HEK293 (cell line): ENCODE measurements at regions not wholly inside any gene's neighbourhood (a gene's known extent, or its start where the extent isn't known, plus 50 kb on each side); places are given as distances from the start of the nearest gene placed in this dataset.

ENCODE experiments used
- CTCF ChIA-PET: fragments of 350-600 bp; formaldehyde crosslinking; extraction: SDS; loops from one replicate; lab custom pipeline; 2021; ENCODE audit warnings: antibody characterized with exemption; lab: Yijun Ruan, JAX
- POLR2A ChIA-PET: fragments of 300-600 bp; formaldehyde crosslinking; extraction: SDS; loops from one replicate; lab custom pipeline; 2020; ENCODE audit warnings: antibody characterized with exemption, inconsistent platforms; lab: Yijun Ruan, JAX
- H3K27ac ChIP-seq: fragments of 200-500 bp; sonication (Bioruptor generic); 2 replicates; pipeline ENCODE4 v1.5.1; 2014; ENCODE audit warnings: low read depth, low read length, control low read depth, inconsistent platforms; ENCODE audit errors: extremely low read depth
- H3K36me3 ChIP-seq, 2 experiments: fragments of 200-500 bp in 1 of 2; sonication (Bioruptor generic) in 1 of 2; 1 replicate in 1 of 2; 2 replicates in 1 of 2; pipeline ENCODE4 v1.5.1; 2014 to 2017; ENCODE audit warnings: inconsistent platforms in 2 of 2, low read length in 2 of 2; ENCODE audit not compliant: control insufficient read depth in 2 of 2, insufficient read depth in 1 of 2
- H3K4me1 ChIP-seq: fragments of 200-500 bp; sonication (Bioruptor generic); 2 replicates; pipeline ENCODE4 v1.5.1; 2014; ENCODE audit warnings: mild to moderate bottlenecking, low read length, inconsistent platforms; ENCODE audit not compliant: control insufficient read depth, insufficient read depth
- H3K4me3 ChIP-seq: 2 replicates; pipeline ENCODE4 v1.5.1; 2011; ENCODE audit warnings: low read depth, mild to moderate bottlenecking, control low read depth, low read length, moderate library complexity
- H3K9me3 ChIP-seq: fragments of 200-500 bp; sonication (Bioruptor generic); 2 replicates; pipeline ENCODE4 v1.5.1; 2014; ENCODE audit warnings: low read depth, low read length, inconsistent platforms; ENCODE audit not compliant: control insufficient read depth, insufficient read depth
- GLI4 ChIP-seq: fragments of 450-650 bp; formaldehyde crosslinking; IDR thresholded peaks from 2 replicates; pipeline ENCODE4 v1.5.1; 2016; ENCODE audit warnings: missing biosample characterization, missing genetic modification characterization
- GLIS1 ChIP-seq: fragments of 450-650 bp; formaldehyde crosslinking; IDR thresholded peaks from 2 replicates; pipeline ENCODE4 v1.5.1; 2016; ENCODE audit warnings: missing biosample characterization, missing genetic modification characterization
- KLF10 ChIP-seq: fragments of 450-650 bp; IDR thresholded peaks from 2 replicates; pipeline ENCODE4 v1.5.1; 2018; ENCODE audit warnings: missing biosample characterization, mild to moderate bottlenecking, missing genetic modification characterization
- KLF7 ChIP-seq: fragments of 450-650 bp; formaldehyde crosslinking; IDR thresholded peaks from 2 replicates; pipeline ENCODE4 v1.5.1; 2016; ENCODE audit warnings: missing biosample characterization, missing genetic modification characterization, borderline replicate concordance
- KLF8 ChIP-seq: fragments of 450-650 bp; formaldehyde crosslinking; IDR thresholded peaks from 2 replicates; pipeline ENCODE4 v1.5.1; 2016; ENCODE audit warnings: missing biosample characterization, missing genetic modification characterization
- MEIS1 ChIP-seq: sonication (generic); formaldehyde crosslinking; IDR thresholded peaks from 2 replicates; pipeline ENCODE4 v1.8.1; 2022; ENCODE audit warnings: missing genetic modification reagents, mild to moderate bottlenecking, borderline replicate concordance
- TCF7L2 ChIP-seq: IDR thresholded peaks from 2 replicates; pipeline ENCODE4 v1.6.1; 2011; ENCODE audit warnings: low read depth, mild to moderate bottlenecking, inconsistent platforms, low read length, moderate library complexity, borderline replicate concordance
- ZBTB21 ChIP-seq: fragments of 450-650 bp; formaldehyde crosslinking; IDR thresholded peaks from 2 replicates; pipeline ENCODE4 v1.5.1; 2017; ENCODE audit warnings: missing biosample characterization, missing genetic modification characterization
- ZBTB6 ChIP-seq: fragments of 450-650 bp; formaldehyde crosslinking; IDR thresholded peaks from 2 replicates; pipeline ENCODE4 v1.5.1; 2017; ENCODE audit warnings: missing biosample characterization, missing genetic modification characterization
- ZNF155 ChIP-seq: fragments of 450-650 bp; formaldehyde crosslinking; IDR thresholded peaks from 2 replicates; pipeline ENCODE4 v1.5.1; 2016; ENCODE audit warnings: missing biosample characterization, missing genetic modification characterization
- ZNF302 ChIP-seq: fragments of 450-650 bp; formaldehyde crosslinking; IDR thresholded peaks from 2 replicates; pipeline ENCODE4 v1.5.1; 2016; ENCODE audit warnings: missing biosample characterization, missing genetic modification characterization, low read depth
- ZNF426 ChIP-seq: fragments of 450-650 bp; formaldehyde crosslinking; IDR thresholded peaks from 2 replicates; pipeline ENCODE4 v1.5.1; 2017; ENCODE audit warnings: missing biosample characterization, missing genetic modification characterization, mild to moderate bottlenecking, inconsistent platforms, moderate library complexity
- ZNF48 ChIP-seq: fragments of 450-650 bp; formaldehyde crosslinking; IDR thresholded peaks from 2 replicates; pipeline ENCODE4 v1.5.1; 2016; ENCODE audit warnings: missing biosample characterization, missing genetic modification characterization
- ZNF501 ChIP-seq: fragments of 450-650 bp; formaldehyde crosslinking; IDR thresholded peaks from 2 replicates; pipeline ENCODE4 v1.5.1; 2016; ENCODE audit warnings: missing biosample characterization, missing genetic modification characterization
- ZNF639 ChIP-seq: fragments of 450-650 bp; formaldehyde crosslinking; IDR thresholded peaks from 2 replicates; pipeline ENCODE4 v1.5.1; 2016; ENCODE audit warnings: missing biosample characterization, missing genetic modification characterization
- ZNF837 ChIP-seq: fragments of 450-650 bp; formaldehyde crosslinking; IDR thresholded peaks from 2 replicates; pipeline ENCODE4 v1.5.1; 2016; ENCODE audit warnings: missing biosample characterization, missing genetic modification characterization
- TF ChIP-seq, protein P1 (sequence below): fragments of 450-650 bp; IDR thresholded peaks from 2 replicates; pipeline ENCODE4 v1.5.1; 2018; ENCODE audit warnings: missing biosample characterization, missing genetic modification characterization
- TF ChIP-seq, protein P2 (sequence below): fragments of 450-650 bp; formaldehyde crosslinking; conservative IDR thresholded peaks from 2 replicates; pipeline ENCODE4 v1.5.1; 2016; ENCODE audit warnings: low read depth, missing biosample characterization, missing genetic modification characterization

GRCh38 chr13:111546921-111547675 is 226.7 kb downstream of the TEX29 start (continued):
- TF ChIP-seq TCF7L2 (no peak), ZNF426 (tag by site-specific recombination) (no peak), KLF7 (no peak), ZBTB21 (tag by site-specific recombination) (no peak), GLIS1 (tag by site-specific recombination) (no peak), GLI4 (no peak), KLF10 (no peak), ZBTB6 (tag by site-specific recombination) (no peak)
- TF ChIP-seq, protein P1, sequence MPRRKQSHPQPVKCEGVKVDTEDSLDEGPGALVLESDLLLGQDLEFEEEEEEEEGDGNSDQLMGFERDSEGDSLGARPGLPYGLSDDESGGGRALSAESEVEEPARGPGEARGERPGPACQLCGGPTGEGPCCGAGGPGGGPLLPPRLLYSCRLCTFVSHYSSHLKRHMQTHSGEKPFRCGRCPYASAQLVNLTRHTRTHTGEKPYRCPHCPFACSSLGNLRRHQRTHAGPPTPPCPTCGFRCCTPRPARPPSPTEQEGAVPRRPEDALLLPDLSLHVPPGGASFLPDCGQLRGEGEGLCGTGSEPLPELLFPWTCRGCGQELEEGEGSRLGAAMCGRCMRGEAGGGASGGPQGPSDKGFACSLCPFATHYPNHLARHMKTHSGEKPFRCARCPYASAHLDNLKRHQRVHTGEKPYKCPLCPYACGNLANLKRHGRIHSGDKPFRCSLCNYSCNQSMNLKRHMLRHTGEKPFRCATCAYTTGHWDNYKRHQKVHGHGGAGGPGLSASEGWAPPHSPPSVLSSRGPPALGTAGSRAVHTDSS = no peak

DNA sequence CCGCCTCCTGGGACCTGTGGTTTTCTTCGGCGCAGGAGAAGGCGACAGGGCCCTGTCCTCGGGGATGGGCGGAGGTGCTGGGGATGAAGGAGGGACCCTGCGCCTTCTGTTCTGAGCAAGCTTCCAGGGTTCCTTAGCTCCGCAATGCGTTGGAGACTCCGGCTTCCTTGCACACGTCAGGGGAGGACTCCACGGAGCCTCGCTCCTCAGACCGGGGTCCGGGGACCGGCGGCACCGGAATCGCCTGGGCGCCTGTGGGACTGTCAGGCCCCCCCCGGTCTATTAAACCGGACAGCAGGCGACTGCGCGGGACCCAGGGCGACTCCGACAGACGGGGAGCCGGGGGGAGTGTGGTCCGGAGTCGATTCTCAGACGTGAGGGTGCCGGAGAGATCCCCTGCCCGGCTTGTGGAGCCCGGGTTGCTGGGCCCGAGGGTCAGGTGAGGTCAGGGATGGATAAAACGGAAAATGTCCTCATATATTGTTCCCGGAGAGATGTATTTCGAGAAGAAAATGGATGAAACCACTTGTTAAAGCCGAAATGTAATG is 227.4 kb downstream of the TEX29 start:
- Histone ChIP-seq H3K4me1 (no peaks in the 10 kb centered on the region), H3K4me3 (no peak overlapping the region), H3K9me3 (no peaks in the 10 kb centered on the region), H3K27ac (no peak overlapping the region), H3K36me3 (no peaks in the 10 kb centered on the region)
- TF ChIP-seq ZNF837 (tag by site-specific recombination) = no peak
- TF ChIP-seq ZNF48 (tag by site-specific recombination) = no peak
- TF ChIP-seq ZNF302 (tag by site-specific recombination) = no peak
- TF ChIP-seq ZNF501 (tag by site-specific recombination) = no peak
- TF ChIP-seq KLF8 (tag by site-specific recombination) = no peak
- TF ChIP-seq ZNF155 (tag by site-specific recombination) = no peak
- TF ChIP-seq, protein P2, sequence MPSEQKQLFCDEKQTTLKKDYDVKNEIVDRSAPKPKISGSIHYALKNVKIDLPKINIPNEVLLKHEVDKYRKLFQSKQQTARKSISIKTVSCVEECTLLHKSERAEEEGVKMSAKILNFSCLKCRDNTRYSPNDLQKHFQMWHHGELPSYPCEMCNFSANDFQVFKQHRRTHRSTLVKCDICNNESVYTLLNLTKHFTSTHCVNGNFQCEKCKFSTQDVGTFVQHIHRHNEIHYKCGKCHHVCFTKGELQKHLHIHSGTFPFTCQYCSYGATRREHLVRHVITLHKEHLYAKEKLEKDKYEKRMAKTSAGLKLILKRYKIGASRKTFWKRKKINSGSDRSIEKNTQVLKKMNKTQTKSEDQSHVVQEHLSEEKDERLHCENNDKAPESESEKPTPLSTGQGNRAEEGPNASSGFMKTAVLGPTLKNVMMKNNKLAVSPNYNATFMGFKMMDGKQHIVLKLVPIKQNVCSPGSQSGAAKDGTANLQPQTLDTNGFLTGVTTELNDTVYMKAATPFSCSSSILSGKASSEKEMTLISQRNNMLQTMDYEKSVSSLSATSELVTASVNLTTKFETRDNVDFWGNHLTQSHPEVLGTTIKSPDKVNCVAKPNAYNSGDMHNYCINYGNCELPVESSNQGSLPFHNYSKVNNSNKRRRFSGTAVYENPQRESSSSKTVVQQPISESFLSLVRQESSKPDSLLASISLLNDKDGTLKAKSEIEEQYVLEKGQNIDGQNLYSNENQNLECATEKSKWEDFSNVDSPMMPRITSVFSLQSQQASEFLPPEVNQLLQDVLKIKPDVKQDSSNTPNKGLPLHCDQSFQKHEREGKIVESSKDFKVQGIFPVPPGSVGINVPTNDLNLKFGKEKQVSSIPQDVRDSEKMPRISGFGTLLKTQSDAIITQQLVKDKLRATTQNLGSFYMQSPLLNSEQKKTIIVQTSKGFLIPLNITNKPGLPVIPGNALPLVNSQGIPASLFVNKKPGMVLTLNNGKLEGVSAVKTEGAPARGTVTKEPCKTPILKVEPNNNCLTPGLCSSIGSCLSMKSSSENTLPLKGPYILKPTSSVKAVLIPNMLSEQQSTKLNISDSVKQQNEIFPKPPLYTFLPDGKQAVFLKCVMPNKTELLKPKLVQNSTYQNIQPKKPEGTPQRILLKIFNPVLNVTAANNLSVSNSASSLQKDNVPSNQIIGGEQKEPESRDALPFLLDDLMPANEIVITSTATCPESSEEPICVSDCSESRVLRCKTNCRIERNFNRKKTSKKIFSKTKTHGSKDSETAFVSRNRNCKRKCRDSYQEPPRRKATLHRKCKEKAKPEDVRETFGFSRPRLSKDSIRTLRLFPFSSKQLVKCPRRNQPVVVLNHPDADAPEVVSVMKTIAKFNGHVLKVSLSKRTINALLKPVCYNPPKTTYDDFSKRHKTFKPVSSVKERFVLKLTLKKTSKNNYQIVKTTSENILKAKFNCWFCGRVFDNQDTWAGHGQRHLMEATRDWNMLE (tag by site-specific recombination) = no peak
- TF ChIP-seq MEIS1 = no peak
- no peak for TF ChIP-seq ZNF639 (tag by site-specific recombination)
- ChIA-PET POLR2A (no interaction called here), CTCF (no interaction called here)
